ENCODE measurements at regions not wholly inside any gene's neighbourhood (a gene's known extent, or its start where the extent isn't known, plus 50 kb on each side); places are given as distances from the start of the nearest gene placed in this dataset.
"Not testable (repeated sequence)": the region's sequence is repeated elsewhere in the genome, so short reads cannot be mapped to it uniquely, and the experiment has no call there.

DNA sequence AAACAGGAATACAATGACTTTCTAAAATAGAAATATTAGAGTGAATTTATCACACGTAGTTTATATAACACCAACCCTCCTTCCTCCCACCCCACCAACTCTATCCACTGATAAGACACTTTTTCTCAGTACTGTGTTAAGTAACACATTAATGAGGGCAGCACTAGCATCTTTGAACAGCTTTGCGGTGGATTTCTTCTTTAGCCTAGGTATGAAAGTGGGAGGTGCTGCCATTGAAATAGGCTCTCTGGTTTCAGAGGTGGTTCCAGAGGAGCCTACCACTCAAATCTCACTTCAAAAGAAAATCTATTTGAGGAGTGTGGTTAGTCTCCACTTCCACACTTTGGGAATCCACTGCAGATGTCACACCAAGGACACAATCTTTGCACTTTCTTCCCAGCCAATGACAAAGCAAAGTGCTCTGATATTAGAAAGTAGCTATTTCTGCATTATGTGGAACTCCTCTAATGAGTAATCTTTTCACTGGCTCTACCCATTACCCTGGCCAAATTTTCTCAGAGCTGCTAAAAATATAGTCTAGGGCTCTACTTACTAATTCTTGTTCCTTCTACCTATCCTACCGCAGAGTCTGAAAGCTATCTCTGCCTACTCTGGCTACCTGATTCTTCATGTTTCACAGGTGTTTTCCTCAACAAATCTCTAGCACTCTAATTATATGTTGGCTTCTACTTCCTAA, 1667.8 kb downstream of the MRPL39 start:
- H3K9ac ChIP-seq (ENCODE audit: low read depth, low read length), result no peak overlapping the region
- no peaks in the 10 kb centered on the region for H3K27me3 ChIP-seq (ENCODE audit: insufficient read depth, low read length)
- H3K4me3 ChIP-seq (ENCODE audit: low read length), result no peak overlapping the region
- H3K9me3 ChIP-seq (ENCODE audit: insufficient read depth, low read depth, low read length), result no peaks in the 10 kb centered on the region
- H3K36me3 ChIP-seq (ENCODE audit: insufficient read depth, low read depth, low read length), result no peaks in the 10 kb centered on the region
- H3K27ac ChIP-seq (ENCODE audit: low read length), result no peak overlapping the region
- 0 out of 2 replicates have a peak, but pooled peaks cover 7% of the 10 kb centered on the region for H3K4me1 ChIP-seq (ENCODE audit: insufficient read depth, low read length)

DNA sequence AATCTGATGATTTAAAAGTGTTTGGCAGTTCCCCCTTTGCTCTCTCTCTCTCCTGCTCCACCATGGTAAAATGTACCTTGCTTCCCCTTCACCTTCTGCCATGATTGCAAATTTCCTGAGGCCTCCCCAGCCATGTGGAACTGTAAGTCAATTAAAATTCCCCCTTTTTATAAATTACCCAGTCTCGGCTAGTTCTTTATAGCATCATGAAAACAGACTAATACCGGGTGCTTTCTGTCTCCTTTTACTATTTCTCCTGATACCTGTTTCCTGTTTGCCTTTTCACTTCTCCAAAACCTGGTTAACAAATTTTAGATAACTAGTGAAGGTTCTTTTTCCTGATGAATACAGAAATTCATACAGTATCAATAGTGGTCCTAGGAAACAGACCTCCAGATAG, 1670.3 kb downstream of the MRPL39 start:
- H3K9me3 ChIP-seq (ENCODE audit: insufficient read depth, low read depth, low read length), result no peaks in the 10 kb centered on the region
- no peaks in the 10 kb centered on the region for H3K27me3 ChIP-seq (ENCODE audit: insufficient read depth, low read length)
- no peaks in the 10 kb centered on the region for H3K36me3 ChIP-seq (ENCODE audit: insufficient read depth, low read depth, low read length)

DNA sequence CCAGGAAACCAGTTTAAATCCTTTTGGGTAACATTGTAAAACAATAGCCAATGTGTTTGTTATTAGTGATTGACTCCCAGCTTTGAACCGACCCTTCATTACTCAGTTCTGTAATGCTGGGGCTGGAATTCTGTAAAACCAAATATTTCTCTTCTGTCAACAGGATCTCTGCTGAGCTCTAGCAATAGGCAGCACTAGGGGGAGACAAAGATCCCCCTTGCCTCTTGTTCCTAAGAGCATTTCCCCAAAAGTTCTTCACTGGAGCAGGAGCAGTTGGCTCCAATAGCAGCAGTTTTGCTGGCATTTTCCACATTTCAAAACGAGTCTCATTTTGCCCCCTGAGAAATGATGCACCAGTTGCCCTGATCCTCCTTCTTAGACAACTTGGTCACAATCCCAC, 1671.1 kb downstream of the MRPL39 start:
- no peaks in the 10 kb centered on the region for H3K9me3 ChIP-seq (ENCODE audit: insufficient read depth, low read depth, low read length)
- H3K27me3 ChIP-seq (ENCODE audit: insufficient read depth, low read length), result no peaks in the 10 kb centered on the region
- H3K4me3 ChIP-seq (ENCODE audit: low read length), result no peak overlapping the region
- no peaks in the 10 kb centered on the region for H3K4me1 ChIP-seq (ENCODE audit: insufficient read depth, low read length)
- no peak overlapping the region for H3K27ac ChIP-seq (ENCODE audit: low read length)
- no peaks in the 10 kb centered on the region for H3K36me3 ChIP-seq (ENCODE audit: insufficient read depth, low read depth, low read length)
- no peak overlapping the region for H3K9ac ChIP-seq (ENCODE audit: low read depth, low read length)

More for the DNA sequence above, 1670.3 kb downstream of the MRPL39 start:
- Histone ChIP-seq H3K27ac (ENCODE audit: low read length) (no peak overlapping the region), H3K4me3 (ENCODE audit: low read length) (no peak overlapping the region), H3K9ac (ENCODE audit: low read depth, low read length) (no peak overlapping the region), H3K4me1 (ENCODE audit: insufficient read depth, low read length) (no peaks in the 10 kb centered on the region)

DNA sequence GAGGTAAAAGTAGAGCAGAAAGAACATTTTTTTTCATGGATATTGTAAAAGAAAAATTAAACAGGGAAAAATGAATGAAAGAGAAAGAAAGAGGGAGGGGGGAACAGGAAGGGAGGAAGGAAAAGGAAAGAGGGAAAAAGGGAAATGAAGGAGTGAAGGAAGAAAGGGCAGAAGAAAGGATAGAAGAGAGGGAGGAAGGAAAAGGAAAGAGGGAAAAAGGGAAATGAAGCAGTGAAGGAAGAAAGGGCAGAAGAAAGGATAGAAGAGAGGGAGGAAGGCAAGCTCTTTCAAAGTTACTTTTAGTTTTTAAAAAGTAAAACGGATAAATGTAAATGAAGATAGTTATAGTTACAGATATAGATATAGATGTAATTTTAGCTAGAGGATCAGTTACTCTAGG, 1676.7 kb downstream of the MRPL39 start:
- H3K4me1 ChIP-seq (ENCODE audit: insufficient read depth, low read length), result no peaks in the 10 kb centered on the region; the same call in 1 of the 2 replicates
- H3K4me3 ChIP-seq (ENCODE audit: low read length), result no peak overlapping the region
- H3K27me3 ChIP-seq (ENCODE audit: insufficient read depth, low read length), result no peaks in the 10 kb centered on the region
- H3K27ac ChIP-seq (ENCODE audit: low read length), result no peak overlapping the region
- H3K9me3 ChIP-seq (ENCODE audit: insufficient read depth, low read depth, low read length), result no peaks in the 10 kb centered on the region
- no peaks in the 10 kb centered on the region for H3K36me3 ChIP-seq (ENCODE audit: insufficient read depth, low read depth, low read length)
- no peak overlapping the region for H3K9ac ChIP-seq (ENCODE audit: low read depth, low read length)

DNA sequence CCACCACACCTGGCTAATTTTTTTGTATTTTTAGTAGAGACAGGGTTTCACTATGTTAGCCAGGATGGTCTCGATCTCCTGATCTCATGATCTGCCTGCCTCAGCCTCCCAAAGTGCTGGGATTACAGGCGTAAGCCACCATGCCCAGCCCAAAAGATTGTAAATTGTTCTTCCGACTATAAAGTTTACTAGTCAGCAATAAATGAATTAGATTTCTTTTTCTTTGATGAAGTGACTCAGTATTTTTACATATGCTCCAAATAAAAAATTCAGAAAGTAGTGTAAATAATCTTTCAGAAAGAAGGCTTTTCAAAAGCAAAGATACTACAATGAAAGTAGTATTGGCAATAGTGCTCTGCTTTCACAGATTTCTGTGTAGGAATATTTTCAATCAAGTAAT, 1680.9 kb downstream of the MRPL39 start:
- H3K9ac ChIP-seq (ENCODE audit: low read depth, low read length); H3K36me3 ChIP-seq (ENCODE audit: insufficient read depth, low read depth, low read length); H3K27ac ChIP-seq (ENCODE audit: low read length); H3K27me3 ChIP-seq (ENCODE audit: insufficient read depth, low read length); H3K4me1 ChIP-seq (ENCODE audit: insufficient read depth, low read length); H3K4me3 ChIP-seq (ENCODE audit: low read length); H3K9me3 ChIP-seq (ENCODE audit: insufficient read depth, low read depth, low read length): not testable (repeated sequence)

DNA sequence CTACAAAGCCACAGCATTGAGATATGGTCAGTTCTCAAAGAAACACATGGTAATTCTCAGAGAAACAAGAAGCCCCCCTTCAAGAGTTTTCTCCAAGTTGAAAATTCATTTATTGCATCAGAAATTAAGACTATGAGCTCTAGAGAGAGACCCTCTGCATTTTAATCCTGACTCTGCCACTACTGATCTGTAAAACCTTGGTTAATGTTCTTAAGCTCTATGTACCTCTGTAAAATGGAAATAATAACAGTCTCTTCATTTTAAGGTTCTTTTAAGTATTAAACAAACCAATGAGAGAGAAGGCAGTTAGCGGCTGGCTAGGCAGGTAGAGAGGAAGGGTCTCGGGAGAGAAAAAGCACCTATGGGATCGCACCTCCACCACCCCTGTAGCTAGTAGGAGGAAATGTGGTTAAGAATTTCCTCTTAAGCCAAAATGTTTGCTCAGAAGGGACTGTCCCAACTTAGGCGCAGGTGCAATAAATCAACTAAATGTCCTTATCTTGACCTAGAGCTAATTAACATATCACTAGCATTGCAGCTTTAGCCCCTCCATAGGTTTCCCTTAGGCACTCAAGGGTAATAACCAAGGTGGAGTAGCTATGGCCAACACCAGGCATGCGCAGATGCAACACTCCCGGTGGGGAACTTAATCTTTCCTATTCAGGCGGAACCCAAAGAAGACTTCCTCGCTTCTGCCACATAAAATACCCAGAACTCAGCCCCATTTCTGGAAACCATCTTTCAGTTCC, 1685.4 kb downstream of the MRPL39 start:
- Histone ChIP-seq H3K36me3 (ENCODE audit: insufficient read depth, low read depth, low read length) (no peaks in the 10 kb centered on the region), H3K27ac (ENCODE audit: low read length) (no peak overlapping the region), H3K9ac (ENCODE audit: low read depth, low read length) (no peak overlapping the region), H3K9me3 (ENCODE audit: insufficient read depth, low read depth, low read length) (no peaks in the 10 kb centered on the region), H3K4me1 (ENCODE audit: insufficient read depth, low read length) (no peaks in the 10 kb centered on the region; the same call in 1 of the 2 replicates), H3K4me3 (ENCODE audit: low read length) (no peak overlapping the region), H3K27me3 (ENCODE audit: insufficient read depth, low read length) (no peaks in the 10 kb centered on the region)

DNA sequence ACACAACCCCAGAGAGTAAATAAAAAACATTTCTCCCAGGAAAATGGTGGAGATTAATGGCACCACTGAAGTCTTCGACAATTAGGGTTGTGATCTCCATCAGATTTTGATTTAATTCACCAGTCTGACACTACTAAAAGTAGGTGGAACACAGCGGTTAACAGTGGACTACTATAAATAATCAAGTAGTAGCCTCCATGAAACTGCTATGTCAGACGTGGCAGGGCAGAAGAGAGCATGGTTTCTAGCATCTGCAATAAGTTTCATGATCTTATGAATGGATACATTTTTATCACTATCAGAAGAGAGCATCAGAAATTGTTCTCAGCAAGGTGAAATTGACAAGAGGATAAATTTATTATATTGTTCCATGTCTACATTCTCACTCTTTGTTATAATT, 1706.6 kb downstream of the MRPL39 start:
- H3K27ac ChIP-seq (ENCODE audit: low read length), result no peak overlapping the region
- no peak overlapping the region for H3K9ac ChIP-seq (ENCODE audit: low read depth, low read length)
- H3K4me3 ChIP-seq (ENCODE audit: low read length), result no peak overlapping the region
- H3K27me3 ChIP-seq (ENCODE audit: insufficient read depth, low read length), result no peaks in the 10 kb centered on the region; the same call in 1 of the 2 replicates
- H3K36me3 ChIP-seq (ENCODE audit: insufficient read depth, low read depth, low read length), result no peaks in the 10 kb centered on the region
- no peaks in the 10 kb centered on the region for H3K4me1 ChIP-seq (ENCODE audit: insufficient read depth, low read length)
- peaks cover 21% of the 10 kb centered on the region for H3K9me3 ChIP-seq (ENCODE audit: insufficient read depth, low read depth, low read length)

DNA sequence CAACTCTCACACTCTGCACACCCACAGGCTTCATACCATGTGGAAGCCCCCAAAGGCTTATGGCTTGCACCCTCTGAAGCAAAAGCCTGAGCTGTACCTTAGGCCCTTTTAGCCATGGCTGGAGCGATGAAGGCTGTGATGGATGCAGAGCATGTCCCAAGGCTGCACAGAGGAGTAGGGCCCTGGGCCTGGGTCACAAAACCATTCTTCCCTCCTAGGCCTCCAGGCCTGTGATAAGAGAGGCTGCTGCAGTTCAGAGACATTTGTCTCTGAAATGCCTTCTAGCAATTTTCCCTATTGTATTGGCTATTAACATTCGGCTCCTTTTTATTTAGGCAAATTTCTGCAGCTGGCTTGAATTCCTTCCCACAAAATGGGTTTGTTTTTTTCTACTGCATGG, 1707.7 kb downstream of the MRPL39 start:
- peaks cover 21% of the 10 kb centered on the region for H3K9me3 ChIP-seq (ENCODE audit: insufficient read depth, low read depth, low read length)
- no peaks in the 10 kb centered on the region for H3K36me3 ChIP-seq (ENCODE audit: insufficient read depth, low read depth, low read length)
- H3K27ac ChIP-seq (ENCODE audit: low read length), result no peak overlapping the region
- no peaks in the 10 kb centered on the region for H3K4me1 ChIP-seq (ENCODE audit: insufficient read depth, low read length)
- no peaks in the 10 kb centered on the region; the same call in 1 of the 2 replicates for H3K27me3 ChIP-seq (ENCODE audit: insufficient read depth, low read length)
- no peak overlapping the region for H3K9ac ChIP-seq (ENCODE audit: low read depth, low read length)
- H3K4me3 ChIP-seq (ENCODE audit: low read length), result no peak overlapping the region

DNA sequence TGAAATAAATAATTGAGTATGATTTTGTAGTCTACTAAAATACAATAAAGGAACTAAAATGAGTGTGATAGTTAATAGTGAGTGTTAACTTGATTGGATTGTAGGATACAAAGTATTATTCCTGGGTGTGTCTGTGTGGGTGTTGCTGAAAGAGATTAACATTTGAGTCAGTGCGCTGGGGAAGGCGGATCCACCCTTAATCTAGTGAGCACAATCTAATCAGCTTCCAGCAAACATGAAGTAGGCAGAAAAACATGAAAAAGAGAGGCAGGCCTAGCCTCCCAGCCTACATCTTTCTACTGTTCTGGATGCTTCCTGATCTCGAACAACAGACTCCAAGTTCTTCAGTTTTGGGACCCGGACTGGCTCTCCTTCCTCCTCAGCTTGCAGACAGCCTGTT, 1716.6 kb downstream of the MRPL39 start:
- H3K27me3 ChIP-seq (ENCODE audit: insufficient read depth, low read length), result no peaks in the 10 kb centered on the region
- H3K4me1 ChIP-seq (ENCODE audit: insufficient read depth, low read length), result no peaks in the 10 kb centered on the region
- no peaks in the 10 kb centered on the region for H3K9me3 ChIP-seq (ENCODE audit: insufficient read depth, low read depth, low read length)
- no peak overlapping the region for H3K9ac ChIP-seq (ENCODE audit: low read depth, low read length)
- no peaks in the 10 kb centered on the region for H3K36me3 ChIP-seq (ENCODE audit: insufficient read depth, low read depth, low read length)
- no peak overlapping the region for H3K27ac ChIP-seq (ENCODE audit: low read length)
- no peak overlapping the region for H3K4me3 ChIP-seq (ENCODE audit: low read length)

DNA sequence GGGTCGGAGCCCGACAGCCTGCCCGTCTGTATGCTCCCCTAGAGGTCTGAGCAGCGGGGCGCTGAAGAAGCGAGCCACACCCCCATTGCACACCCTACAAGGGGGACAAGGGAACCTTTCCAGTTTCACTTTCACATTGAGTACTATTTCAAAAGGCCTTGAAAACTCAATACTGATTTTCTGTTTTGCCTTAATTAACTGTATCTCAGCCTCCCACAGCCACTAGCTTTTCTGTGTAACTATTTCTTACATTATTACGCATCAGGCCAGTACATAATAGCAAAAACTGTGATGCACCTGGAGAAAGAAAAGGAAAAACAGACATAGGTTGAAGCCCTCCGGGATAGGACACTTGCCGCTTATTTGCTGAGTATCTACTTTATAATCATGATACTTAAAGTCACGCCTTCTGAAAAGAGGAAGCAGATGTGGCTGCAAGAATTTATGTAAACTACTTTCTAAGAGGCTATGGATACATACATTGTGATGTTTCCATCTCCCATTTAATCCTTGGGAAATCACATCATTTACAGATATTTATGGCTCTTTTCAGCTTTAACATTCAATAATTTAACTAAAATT, 1719.5 kb downstream of the MRPL39 start:
- Histone ChIP-seq H3K9me3 (ENCODE audit: insufficient read depth, low read depth, low read length) (no peaks in the 10 kb centered on the region), H3K36me3 (ENCODE audit: insufficient read depth, low read depth, low read length) (no peaks in the 10 kb centered on the region), H3K4me1 (ENCODE audit: insufficient read depth, low read length) (no peaks in the 10 kb centered on the region), H3K4me3 (ENCODE audit: low read length) (no peak overlapping the region), H3K27ac (ENCODE audit: low read length) (no peak overlapping the region), H3K9ac (ENCODE audit: low read depth, low read length) (no peak overlapping the region), H3K27me3 (ENCODE audit: insufficient read depth, low read length) (no peaks in the 10 kb centered on the region)

DNA sequence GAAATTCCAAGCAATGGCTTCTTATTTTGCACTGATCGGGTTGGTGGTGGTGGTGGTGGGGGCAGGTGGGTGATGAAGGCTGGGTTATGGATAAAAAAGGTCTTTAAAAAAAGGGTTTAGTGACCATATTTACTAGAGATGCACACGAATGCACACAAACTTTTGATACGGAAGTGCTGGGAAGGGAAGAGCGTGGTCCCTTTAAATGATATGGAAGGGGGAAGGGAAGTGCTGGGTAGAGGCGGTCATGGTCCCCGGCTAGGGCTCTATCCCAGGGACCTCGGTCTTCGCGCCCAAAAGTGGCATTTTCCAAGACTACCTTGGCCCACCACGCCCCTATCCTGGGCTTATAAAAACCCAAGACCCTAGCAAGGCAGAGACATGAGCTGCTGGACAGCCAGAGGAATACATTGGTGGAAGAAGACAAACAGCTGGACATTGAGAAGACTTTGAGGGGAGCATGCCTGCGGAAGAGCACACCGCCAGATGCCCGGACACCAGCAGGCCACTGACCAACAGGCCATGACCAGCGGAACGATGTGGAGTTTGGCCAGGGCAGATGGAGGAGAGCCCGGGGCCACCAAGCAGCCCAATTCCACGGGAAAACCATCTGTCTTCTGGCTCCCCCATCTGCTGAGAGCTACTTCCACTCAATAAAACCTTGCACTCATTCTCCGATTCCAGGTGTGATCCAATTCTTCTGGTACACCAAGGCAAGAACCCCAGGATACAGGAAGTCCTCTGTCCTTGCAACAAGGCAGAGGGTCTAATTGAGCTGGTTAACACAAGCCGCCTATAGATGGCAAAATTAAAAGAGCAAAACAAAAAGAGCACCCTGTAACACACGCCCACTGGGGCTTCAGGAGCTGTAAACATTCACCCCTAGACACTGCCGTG, 1720.2 kb downstream of the MRPL39 start:
- no peaks in the 10 kb centered on the region for H3K27me3 ChIP-seq (ENCODE audit: insufficient read depth, low read length)
- H3K4me3 ChIP-seq (ENCODE audit: low read length), result no peak overlapping the region
- H3K36me3 ChIP-seq (ENCODE audit: insufficient read depth, low read depth, low read length), result no peaks in the 10 kb centered on the region
- no peaks in the 10 kb centered on the region for H3K4me1 ChIP-seq (ENCODE audit: insufficient read depth, low read length)
- no peaks in the 10 kb centered on the region for H3K9me3 ChIP-seq (ENCODE audit: insufficient read depth, low read depth, low read length)
- no peak overlapping the region for H3K9ac ChIP-seq (ENCODE audit: low read depth, low read length)
- H3K27ac ChIP-seq (ENCODE audit: low read length), result no peak overlapping the region
